ENCODE measurements at regions not wholly inside any gene's neighbourhood (a gene's known extent, or its start where the extent isn't known, plus 50 kb on each side); places are given as distances from the start of the nearest gene placed in this dataset.
"Not testable (repeated sequence)": the region's sequence is repeated elsewhere in the genome, so short reads cannot be mapped to it uniquely, and the experiment has no call there.

DNA sequence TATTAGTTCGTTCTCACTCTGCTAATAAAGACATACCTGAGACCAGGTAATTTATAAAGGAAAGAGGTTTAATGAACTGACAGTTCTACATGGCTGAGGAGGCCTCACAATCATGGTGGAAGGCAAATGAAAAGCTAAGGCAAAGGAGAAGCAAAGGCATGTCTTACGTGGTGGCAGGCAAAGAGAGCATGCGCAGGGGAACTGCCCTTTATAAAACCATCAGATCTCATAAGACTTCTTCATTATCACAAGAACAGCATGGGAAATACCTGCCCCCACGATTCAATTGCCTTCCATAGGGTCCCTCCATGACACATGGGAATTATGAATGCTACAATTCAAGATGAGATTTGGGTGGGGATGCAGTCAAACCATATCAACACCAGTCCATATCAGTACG, 133.5 kb downstream of the ZNF621 start:
- TF ChIP-seq POLR2A (IDR thresholded peaks at IDR 0.05; ENCODE audit: low read depth, low read length) = no peak
- no peak for DNase-seq (ENCODE audit: insufficient read length, low spot score)
- FAIRE-seq = no peak

DNA sequence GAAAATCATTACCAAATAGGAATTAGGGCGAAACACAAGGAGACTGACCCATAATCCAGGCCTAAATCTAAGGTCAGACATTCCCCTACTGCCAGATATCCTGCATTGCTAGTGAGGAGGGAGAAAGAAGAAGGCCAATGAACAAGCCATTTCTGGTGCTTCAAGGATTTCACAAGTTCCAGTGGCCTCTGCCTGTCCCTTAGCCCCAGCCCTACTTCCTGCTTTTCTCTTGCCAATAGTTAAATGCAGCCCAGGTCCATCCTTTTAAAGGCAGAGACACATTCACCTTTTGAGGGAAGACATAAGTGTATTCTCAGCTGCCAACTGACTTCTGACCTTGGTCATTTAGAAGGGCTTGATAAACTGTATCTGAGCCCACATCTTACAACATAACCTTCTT, 135.8 kb downstream of the ZNF621 start:
- DNase-seq (ENCODE audit: insufficient read length, low spot score) = no peak
- no peak for FAIRE-seq
- no peak for TF ChIP-seq POLR2A (IDR thresholded peaks at IDR 0.05; ENCODE audit: low read depth, low read length)

GRCh38 chr3:40661284-40661683, 136.5 kb downstream of the ZNF621 start:
- DNase-seq (ENCODE audit: insufficient read length, low spot score) (no peak), FAIRE-seq (no peak)
- no peak for TF ChIP-seq POLR2A (IDR thresholded peaks at IDR 0.05; ENCODE audit: low read depth, low read length)

- DNase-seq (ENCODE audit: insufficient read length, low spot score) (no peak), FAIRE-seq (no peak)
- TF ChIP-seq POLR2A (IDR thresholded peaks at IDR 0.05; ENCODE audit: low read depth, low read length) = no peak
These were observed 138.5 kb downstream of the ZNF621 start for GRCh38 chr3:40663280-40663679.

DNA sequence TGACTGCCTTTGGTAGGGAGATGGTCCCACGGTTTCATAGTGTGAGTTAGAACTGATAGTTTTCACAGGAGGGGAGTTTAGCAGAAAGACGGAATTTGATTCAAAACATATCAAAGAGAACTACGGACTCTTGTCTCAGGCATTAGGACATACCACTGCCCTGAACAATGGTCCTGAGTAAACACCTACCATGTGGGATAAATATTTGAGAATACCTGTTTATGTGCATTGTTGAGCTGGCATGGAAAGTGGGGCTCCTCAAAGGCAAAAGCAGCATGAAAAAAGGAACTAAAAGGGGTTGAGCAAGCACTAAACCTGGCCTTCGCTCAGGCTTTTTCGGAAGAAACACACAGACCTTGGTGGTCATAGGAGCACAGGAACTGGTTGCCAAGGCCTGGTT, 144.4 kb downstream of the ZNF621 start:
- TF ChIP-seq POLR2A (IDR thresholded peaks at IDR 0.05; ENCODE audit: low read depth, low read length) = no peak
- DNase-seq (ENCODE audit: insufficient read length, low spot score) (no peak), FAIRE-seq (no peak)

DNA sequence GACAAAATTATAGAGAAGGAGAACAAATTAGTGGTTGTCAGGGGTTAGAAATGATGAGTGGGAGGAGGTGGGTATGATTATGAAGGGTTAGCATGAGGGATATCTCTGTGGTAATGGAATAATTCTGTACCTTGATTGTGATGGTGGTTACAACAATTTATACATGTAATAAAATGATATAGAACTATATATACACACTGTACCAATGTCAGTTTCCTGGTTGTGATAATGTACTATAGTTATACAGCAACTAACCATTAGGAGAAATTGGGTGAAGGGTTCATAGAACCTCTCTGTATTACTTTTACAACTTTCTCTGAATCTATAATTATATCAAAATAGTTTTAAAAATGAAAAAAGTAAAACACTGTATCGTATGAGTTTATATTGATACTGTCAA, 148.1 kb downstream of the ZNF621 start:
- TF ChIP-seq POLR2A (IDR thresholded peaks at IDR 0.05; ENCODE audit: low read depth, low read length) = no peak
- no peak for FAIRE-seq
- no peak for DNase-seq (ENCODE audit: insufficient read length, low spot score)

- DNase-seq (ENCODE audit: insufficient read length, low spot score) (no peak), FAIRE-seq (no peak)
- TF ChIP-seq POLR2A (IDR thresholded peaks at IDR 0.05; ENCODE audit: low read depth, low read length) = no peak
These were observed 152.6 kb downstream of the ZNF621 start for GRCh38 chr3:40677321-40677720.

DNA sequence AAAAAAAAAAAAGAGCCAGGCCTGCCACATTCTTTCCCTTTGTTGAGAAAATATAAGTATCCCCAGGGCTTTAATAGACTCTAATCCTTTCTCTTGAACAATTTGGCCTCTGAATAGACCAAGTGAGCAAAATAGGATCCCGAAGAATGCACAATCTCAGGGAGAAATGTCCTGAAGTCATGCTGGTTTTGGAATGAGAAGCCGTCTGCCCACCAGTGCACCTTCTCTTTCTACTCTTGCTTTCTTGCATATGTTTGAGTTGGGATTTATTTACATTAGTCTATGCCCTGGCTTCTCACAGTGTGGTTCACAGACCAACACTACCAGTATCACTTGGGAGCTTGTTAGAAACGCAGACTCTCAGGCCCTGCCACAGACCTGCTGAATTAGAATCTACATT, 153.0 kb downstream of the ZNF621 start:
- no peak for FAIRE-seq
- TF ChIP-seq POLR2A (IDR thresholded peaks at IDR 0.05; ENCODE audit: low read depth, low read length) = no peak
- DNase-seq (ENCODE audit: insufficient read length, low spot score) = no peak

GRCh38 chr3:40679290-40679689, 154.5 kb downstream of the ZNF621 start:
- TF ChIP-seq POLR2A (IDR thresholded peaks at IDR 0.05; ENCODE audit: low read depth, low read length) = no peak
- FAIRE-seq (no peak), DNase-seq (ENCODE audit: insufficient read length, low spot score) (no peak)

GRCh38 chr3:40680685-40681657, 156.2 kb downstream of the ZNF621 start:
- FAIRE-seq = no peak
- no peak for TF ChIP-seq POLR2A (IDR thresholded peaks at IDR 0.05; ENCODE audit: low read depth, low read length)
- DNase-seq (ENCODE audit: insufficient read length, low spot score) = no peak

DNA sequence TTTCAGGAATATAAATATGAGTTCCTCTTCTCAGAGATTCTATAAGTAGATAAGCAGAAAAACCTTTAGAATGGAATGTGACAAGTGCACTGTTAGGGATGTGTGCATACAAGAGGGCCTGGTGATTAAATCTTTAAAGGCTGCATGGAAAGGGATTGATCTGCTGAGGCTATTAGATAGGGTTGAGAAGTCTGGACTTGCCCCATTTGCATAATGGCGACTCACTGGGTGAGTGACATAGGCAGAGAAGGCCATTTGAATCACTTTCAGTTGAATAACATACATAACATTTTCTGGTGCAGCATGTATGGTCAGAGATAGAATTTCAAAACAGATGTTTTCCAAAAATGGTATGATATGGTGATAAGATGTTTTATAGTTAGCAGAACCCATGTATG, 156.9 kb downstream of the ZNF621 start:
- FAIRE-seq (no peak), DNase-seq (ENCODE audit: insufficient read length, low spot score) (no peak)
- TF ChIP-seq POLR2A (IDR thresholded peaks at IDR 0.05; ENCODE audit: low read depth, low read length) = no peak

DNA sequence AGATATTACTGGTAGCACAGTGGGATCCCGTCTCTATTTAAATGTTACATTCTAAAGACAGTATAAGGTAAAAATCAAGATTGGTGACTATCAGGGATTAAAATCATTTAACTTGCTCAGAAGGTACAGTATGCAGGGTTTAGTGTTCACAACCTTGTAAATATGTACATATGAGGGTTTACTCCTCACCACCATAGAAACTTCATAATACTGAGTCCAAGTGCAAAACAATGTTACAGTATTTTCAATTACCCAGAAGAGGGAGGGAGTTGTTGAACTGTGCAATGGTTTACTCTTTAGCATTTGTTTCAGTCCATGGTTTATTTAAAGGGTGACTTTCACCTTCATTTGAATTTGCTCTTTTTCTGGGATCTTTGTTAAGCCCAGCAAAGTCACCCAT, 165.1 kb downstream of the ZNF621 start:
- FAIRE-seq (no peak), DNase-seq (ENCODE audit: insufficient read length, low spot score) (no peak)
- TF ChIP-seq POLR2A (IDR thresholded peaks at IDR 0.05; ENCODE audit: low read depth, low read length) = no peak

DNA sequence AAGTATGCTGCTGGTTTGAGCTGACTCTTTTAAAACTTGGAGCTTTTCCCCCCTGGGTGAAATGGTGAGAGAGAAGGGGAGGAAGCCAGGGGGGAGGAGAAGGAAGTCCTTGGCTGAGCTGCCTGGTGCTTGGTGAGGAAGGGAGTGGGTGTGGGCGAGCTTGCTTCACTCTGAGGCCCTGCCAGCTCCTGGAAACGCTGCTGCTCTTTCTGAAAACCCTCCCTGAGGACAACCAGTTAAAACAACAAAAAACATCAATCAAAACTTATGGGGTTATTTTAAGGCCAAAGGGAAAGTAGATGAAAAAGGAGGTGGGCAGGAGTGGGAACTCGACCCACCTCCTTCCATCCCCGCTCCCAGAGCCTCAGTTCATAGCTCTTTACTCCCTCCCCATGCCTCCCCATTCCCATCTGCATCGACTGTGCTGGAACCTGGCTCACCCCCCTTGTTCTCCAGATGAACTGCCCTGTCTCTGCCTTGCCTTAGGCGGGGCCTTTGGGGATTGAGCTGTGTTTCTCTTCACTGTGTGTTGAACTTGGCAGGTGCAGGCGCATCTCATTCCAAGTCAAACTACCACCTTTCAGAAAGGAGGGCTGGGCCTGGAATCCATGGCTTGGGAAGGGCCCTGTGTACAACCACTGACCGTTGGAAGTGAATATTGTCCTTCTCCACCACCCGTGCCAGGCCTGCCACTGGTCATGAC, 166.1 kb downstream of the ZNF621 start:
- FAIRE-seq (no peak), DNase-seq (ENCODE audit: insufficient read length, low spot score) (no peak)
- TF ChIP-seq POLR2A (IDR thresholded peaks at IDR 0.05; ENCODE audit: low read depth, low read length) = no peak

- no peak for DNase-seq (ENCODE audit: insufficient read length, low spot score)
- TF ChIP-seq POLR2A (IDR thresholded peaks at IDR 0.05; ENCODE audit: low read depth, low read length) = no peak
- no peak for FAIRE-seq
These were observed 166.7 kb downstream of the ZNF621 start for GRCh38 chr3:40691452-40691861.

DNA sequence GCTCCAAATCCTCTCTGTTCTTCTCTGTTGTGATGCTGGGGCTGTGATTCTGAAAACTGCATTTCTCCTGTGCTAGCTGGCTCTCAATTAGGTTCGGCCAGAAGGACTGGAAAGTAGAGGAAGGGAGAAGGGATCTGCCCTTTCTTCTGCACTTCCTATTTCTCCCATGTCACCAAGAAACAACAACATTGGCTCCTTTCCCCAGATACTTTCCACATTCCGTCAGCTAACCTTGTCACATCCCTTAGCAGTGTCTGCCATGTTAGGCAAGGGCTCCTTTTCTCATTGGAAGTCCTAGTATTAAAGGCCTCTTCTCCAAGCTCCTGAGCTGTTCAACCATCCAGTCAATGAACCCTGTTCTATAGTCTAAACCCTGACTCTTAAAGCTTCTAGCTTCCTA, 171.1 kb downstream of the ZNF621 start:
- no peak for TF ChIP-seq POLR2A (IDR thresholded peaks at IDR 0.05; ENCODE audit: low read depth, low read length)
- FAIRE-seq = no peak

GRCh38 chr3:40698611-40699010, 173.9 kb downstream of the ZNF621 start:
- DNase-seq (ENCODE audit: insufficient read length, low spot score); FAIRE-seq: not testable (repeated sequence)

More for the DNA sequence above, 171.1 kb downstream of the ZNF621 start:
- DNase-seq (ENCODE audit: insufficient read length, low spot score) = no peak
